GM12878 (cell line): ENCODE measurements at regions not wholly inside any gene's neighbourhood (a gene's known extent, or its start where the extent isn't known, plus 50 kb on each side); places are given as distances from the start of the nearest gene placed in this dataset.

Experiments used
- ATAC-seq: fragments of 200-7000 bp; cut with Tn5 transposase; 3 replicates; pipeline ENCODE4 v1.9.1; 2020; ENCODE audit warnings: mild to moderate bottlenecking, moderate library complexity
- BruUV-seq: library from RNA; stranded (reverse); fragments of 400-500 nt; replicated peaks from 2 replicates; lab custom pipeline; 2021; lab: Mats Ljungman, UMichigan
- CTCF ChIA-PET: fragments of 300-600 bp; sonication (Branson Sonifier 250); formaldehyde crosslinking; extraction: SDS; loops from one replicate; lab custom pipeline; 2021; ENCODE audit warnings: inconsistent platforms; lab: Yijun Ruan, JAX
- POLR2A ChIA-PET: fragments of 350-600 bp; formaldehyde crosslinking; extraction: SDS; loops from one replicate; lab custom pipeline; 2021; ENCODE audit warnings: inconsistent platforms; lab: Charles Lee
- RAD21 ChIA-PET: fragments of 300-600 bp; sonication (Branson Sonifier 250); formaldehyde crosslinking; loops from one replicate; lab custom pipeline; 2023; ENCODE audit warnings: antibody characterized with exemption; ENCODE audit not compliant: unreplicated experiment; lab: Charles Lee
- SMC1A ChIA-PET: fragments of 300-600 bp; sonication (Branson Sonifier 250); formaldehyde crosslinking; loops from one replicate; lab custom pipeline; 2023; ENCODE audit not compliant: unreplicated experiment, uncharacterized antibody; lab: Charles Lee
- DNase-seq: peaks from one replicate; pipeline ENCODE4 v3.0.0-alpha.2; 2011; ENCODE audit warnings: low read depth, low spot score
- FAIRE-seq: peaks from 3 replicates; lab custom pipeline; 2011; peaks lifted over from hg19 to GRCh38; lab: Jason Lieb, UNC
- H2AFZ ChIP-seq: 2 replicates; pipeline ENCODE4 v1.6.0; 2011; ENCODE audit warnings: low read depth, low read length, control low read depth; ENCODE audit not compliant: control insufficient read depth
- H3K27ac ChIP-seq: 2 replicates; pipeline ENCODE4 v1.5.1; 2011; ENCODE audit warnings: control low read depth; ENCODE audit not compliant: control insufficient read depth, insufficient read depth
- H3K27me3 ChIP-seq, 2 experiments: replicated peaks in 1 of 2; 2 replicates each; pipeline versions ENCODE4 v1.6.0 to v1.6.1; 2011; ENCODE audit warnings: low read length in 1 of 2; ENCODE audit not compliant: control insufficient read depth in 2 of 2, insufficient read depth in 2 of 2
- H3K36me3 ChIP-seq, 2 experiments: 2 replicates each; pipeline ENCODE4 v1.5.1; 2011; ENCODE audit warnings: low read length in 1 of 2; ENCODE audit not compliant: control insufficient read depth in 2 of 2, insufficient read depth in 2 of 2
- H3K4me1 ChIP-seq: 2 replicates; pipeline ENCODE4 v1.6.1; 2011; ENCODE audit warnings: mild to moderate bottlenecking, low read length, moderate library complexity, mixed read lengths; ENCODE audit not compliant: control insufficient read depth, insufficient read depth
- H3K4me2 ChIP-seq: 2 replicates; pipeline ENCODE4 v1.6.0; 2011; ENCODE audit warnings: control low read depth; ENCODE audit not compliant: control insufficient read depth, insufficient read depth
- H3K4me3 ChIP-seq: fragments of 200-600 bp; sonication (generic); 2 replicates; pipeline ENCODE4 v1.5.1; 2016
- H3K79me2 ChIP-seq: 2 replicates; pipeline ENCODE4 v1.6.0; 2011; ENCODE audit warnings: low read length; ENCODE audit not compliant: control insufficient read depth, insufficient read depth
- H3K9ac ChIP-seq: 2 replicates; pipeline ENCODE4 v1.8.0; 2011; ENCODE audit warnings: low read length, control low read depth, mixed read lengths; ENCODE audit not compliant: control insufficient read depth, insufficient read depth
- H3K9me3 ChIP-seq: replicated peaks from 3 replicates; pipeline ENCODE4 v1.5.1; 2011; ENCODE audit warnings: mild to moderate bottlenecking, low read length; ENCODE audit not compliant: control insufficient read depth, insufficient read depth
- H4K20me1 ChIP-seq: 2 replicates; pipeline ENCODE4 v1.6.0; 2011; ENCODE audit not compliant: control insufficient read depth, insufficient read depth
- ASH2L ChIP-seq: fragments of 300-600, 200-600 bp; sonication (generic); IDR thresholded peaks from 2 replicates; pipeline ENCODE4 v1.6.1; 2017; ENCODE audit warnings: low read depth, mild to moderate bottlenecking, borderline replicate concordance
- BACH1 ChIP-seq: fragments of 450-650 bp; IDR thresholded peaks from 2 replicates; pipeline ENCODE4 v1.6.1; 2017; ENCODE audit warnings: mild to moderate bottlenecking, borderline replicate concordance
- E2F4 ChIP-seq: IDR thresholded peaks from 2 replicates; pipeline ENCODE4 v1.6.1; 2012; ENCODE audit warnings: low read depth, low read length, improper control_type of control experiment
- ELK1 ChIP-seq: IDR thresholded peaks from 2 replicates; pipeline ENCODE4 v1.6.1; 2012; ENCODE audit warnings: low read depth, low read length, improper control_type of control experiment
- ESRRA ChIP-seq: IDR thresholded peaks from 2 replicates; pipeline ENCODE4 v1.6.1; 2012; ENCODE audit warnings: mild to moderate bottlenecking, low read length, improper control_type of control experiment
- IKZF2 ChIP-seq, 2 experiments: fragments of 450-650 bp; IDR thresholded peaks; 2 replicates each; pipeline ENCODE4 v1.6.1; 2017; ENCODE audit warnings: mild to moderate bottlenecking in 2 of 2, moderate library complexity in 2 of 2
- IRF4 ChIP-seq: IDR thresholded peaks from 2 replicates; pipeline ENCODE4 v1.6.1; 2011; ENCODE audit warnings: low read depth, low read length
- MEF2A ChIP-seq: IDR thresholded peaks from 2 replicates; pipeline ENCODE4 v1.6.1; 2011; ENCODE audit warnings: low read depth, mild to moderate bottlenecking, low read length, moderate library complexity; ENCODE audit not compliant: insufficient read depth
- MEF2B ChIP-seq: fragments of 450-650 bp; IDR thresholded peaks from 2 replicates; pipeline ENCODE4 v1.6.1; 2018; ENCODE audit warnings: mild to moderate bottlenecking, moderate library complexity; ENCODE audit not compliant: partially characterized antibody, poor library complexity, severe bottlenecking
- NBN ChIP-seq: fragments of 450-650 bp; IDR thresholded peaks from 2 replicates; pipeline ENCODE4 v1.6.1; 2016
- NR2C2 ChIP-seq: IDR thresholded peaks from 2 replicates; pipeline ENCODE4 v1.6.1; 2011; ENCODE audit warnings: borderline replicate concordance, low read depth; ENCODE audit not compliant: control insufficient read depth, insufficient read length
- POLR2A ChIP-seq: IDR thresholded peaks from 2 replicates; pipeline ENCODE4 v1.6.1; 2011; ENCODE audit warnings: low read depth, mild to moderate bottlenecking, low read length
- STAT1 ChIP-seq: fragments of 450-650 bp; conservative IDR thresholded peaks from 2 replicates; pipeline ENCODE4 v1.6.1; 2014; ENCODE audit warnings: antibody characterized with exemption, mild to moderate bottlenecking
- STAT3 ChIP-seq: IDR thresholded peaks from 2 replicates; pipeline ENCODE4 v1.6.1; 2011; ENCODE audit warnings: low read depth, low read length, improper control_type of control experiment
- YBX1 ChIP-seq: fragments of 450-650 bp; IDR thresholded peaks from 2 replicates; pipeline ENCODE4 v1.6.1; 2016; ENCODE audit warnings: antibody characterized with exemption
- ZNF207 ChIP-seq: fragments of 450-650 bp; IDR thresholded peaks from 2 replicates; pipeline ENCODE4 v1.6.1; 2014; ENCODE audit warnings: antibody characterized with exemption, mild to moderate bottlenecking, borderline replicate concordance
- ZNF384 ChIP-seq: IDR thresholded peaks from 2 replicates; pipeline ENCODE4 v1.6.1; 2012; ENCODE audit warnings: low read depth, mild to moderate bottlenecking, low read length, improper control_type of control experiment, borderline replicate concordance
- WGBS: methylation state at CpG from one replicate; pipeline ENCODE4 v1.1.6; 2016; ENCODE audit warnings: low lambda C conversion rate; ENCODE audit not compliant: insufficient replicate concordance, insufficient coverage; ENCODE audit errors: missing lambda C conversion rate; 5-methylcytosine and 5-hydroxymethylcytosine counted together
- in situ Hi-C: fragments of 300-500 bp; cut with MboI; formaldehyde crosslinking; loops from 9 replicates; pipeline ENCODE4 v1.14.3; 2018; ENCODE audit warnings: mixed read lengths
- intact Hi-C: fragments of 100-400 bp; cut with micrococcal nuclease; formaldehyde crosslinking; loops from one replicate; pipeline ENCODE4 v1.14.2; 2022; ENCODE audit not compliant: unreplicated experiment

GRCh38 chr13:24032252-24032651, 128.3 kb upstream of the SPATA13 start:
- Histone ChIP-seq H3K27ac (no peak overlapping the region), H2AFZ (no peak overlapping the region), H3K9ac (no peak overlapping the region), H3K4me1 (no peaks in the 10 kb centered on the region), H3K9me3 (no peaks in the 10 kb centered on the region), H3K4me3 (no peak overlapping the region), H3K27me3 (peaks cover 0 to 6% of the 10 kb centered on the region in 2 experiments; a peak in 2 of 4 replicates)
- SMC1A ChIA-PET = interaction anchor here (0.9 to 1.4 kb wide), 3 partner anchors 9 to 161 kb away, joined by 3 to 5 read pairs (median 5); no protein-coding TSS in a partner anchor
- FAIRE-seq (no peak), DNase-seq (no peak), ATAC-seq (no peak)
- 0% methylated on average over 2 of the region's 2 CpGs for whole genome bisulfite sequencing
- CTCF ChIA-PET = interaction anchor here (0.6 to 2.1 kb wide), 3 partner anchors 11 to 1148 kb away, joined by 3 to 8 read pairs (median 8); no protein-coding TSS in a partner anchor
- TF ChIP-seq NR2C2 = no peak
- no peak for TF ChIP-seq ESRRA
- TF ChIP-seq STAT1 = no peak
- no peak for TF ChIP-seq IKZF2 (IDR thresholded peaks at IDR 0.05)
- no peak for TF ChIP-seq ELK1
- TF ChIP-seq STAT3 = no peak
- TF ChIP-seq ZNF384 = no peak
- no peak for TF ChIP-seq ASH2L
- no peak for TF ChIP-seq BACH1
- no peak for TF ChIP-seq POLR2A
- TF ChIP-seq E2F4 = no peak
- TF ChIP-seq MEF2A = no peak
- TF ChIP-seq IRF4 = no peak
- no peak for TF ChIP-seq YBX1
- no peak for TF ChIP-seq ZNF207
- no peak for TF ChIP-seq MEF2B
- no peak for TF ChIP-seq NBN
- TF ChIP-seq, all 136 proteins: peak for 0
- POLR2A ChIA-PET = no interaction called here
- intact Hi-C loops = no loop called here
- RAD21 ChIA-PET = interaction anchor here (1.1 kb wide), 1 partner anchor 11 kb away, joined by 3 read pairs; no protein-coding TSS in a partner anchor
- no peaks in the 10 kb centered on the region for H4K20me1 ChIP-seq
- H3K4me2 ChIP-seq = no peak overlapping the region
- no TSS peak for BruUV-seq
- in situ Hi-C loops = no loop called here
- no peaks in the 10 kb centered on the region for H3K36me3 ChIP-seq
- no peaks in the 10 kb centered on the region for H3K79me2 ChIP-seq
